Activated T-helper 1 cell treated with anti-CD3 and anti-CD28 coated beads, Interleukin-12 subunit alpha, Interleukin-12 subunit beta, Interleukin-2, Interleukin-4 antibody, amounts not matched to agents 30 ng/mL and 10 ng/mL and 1 ng/mL, durations not matched to agents 14 hours and 24 hours and 36 hours (primary cell): ENCODE measurements at regions not wholly inside any gene's neighbourhood (a gene's known extent, or its start where the extent isn't known, plus 50 kb on each side); places are given as distances from the start of the nearest gene placed in this dataset.

Experiments used
- DNase-seq: peaks from one replicate; pipeline ENCODE4 v3.0.0; 2021; ENCODE audit warnings: low spot score
- H3K27ac Mint-ChIP-seq: one replicate; pipeline ENCODE4 v1.8.0; 2021; ENCODE audit warnings: mild to moderate bottlenecking, mixed read lengths
- H3K27me3 Mint-ChIP-seq: one replicate; pipeline ENCODE4 v1.8.0; 2022; ENCODE audit warnings: mild to moderate bottlenecking, moderate library complexity, mixed read lengths; ENCODE audit not compliant: insufficient read depth
- H3K36me3 Mint-ChIP-seq: one replicate; pipeline ENCODE4 v1.8.0; 2021; ENCODE audit warnings: low read depth, mixed read lengths
- H3K4me1 Mint-ChIP-seq: one replicate; pipeline ENCODE4 v1.8.0; 2021; ENCODE audit warnings: low read depth, mixed read lengths
- H3K4me3 Mint-ChIP-seq: one replicate; pipeline ENCODE4 v1.8.0; 2021; ENCODE audit warnings: mild to moderate bottlenecking, moderate library complexity, mixed read lengths
- H3K9me3 Mint-ChIP-seq: one replicate; pipeline ENCODE4 v1.8.0; 2021; ENCODE audit warnings: mixed read lengths
- intact Hi-C: fragments of 100-400 bp; cut with micrococcal nuclease; formaldehyde crosslinking; loops from one replicate; pipeline ENCODE4 v1.15.1; 2024

- DNase-seq, result no peak
- intact Hi-C loops, result no loop called here
- no peaks in the 10 kb centered on the region for H3K4me1 Mint-ChIP-seq
- peaks cover 7% of the 10 kb centered on the region for H3K9me3 Mint-ChIP-seq
- no peak overlapping the region for H3K4me3 Mint-ChIP-seq
- H3K27me3 Mint-ChIP-seq, result no peaks in the 10 kb centered on the region
- H3K27ac Mint-ChIP-seq, result no peak overlapping the region
- no peaks in the 10 kb centered on the region for H3K36me3 Mint-ChIP-seq
These were observed 1137.0 kb upstream of the PHF14 start for GRCh38 chr7:9836671-9837070.

GRCh38 chr7:9842301-9842700 lies 1131.4 kb upstream of the PHF14 start:
- H3K4me1 Mint-ChIP-seq, result no peaks in the 10 kb centered on the region
- H3K4me3 Mint-ChIP-seq, result no peak overlapping the region
- DNase-seq, result no peak
- H3K36me3 Mint-ChIP-seq, result no peaks in the 10 kb centered on the region
- H3K27ac Mint-ChIP-seq, result no peak overlapping the region
- H3K27me3 Mint-ChIP-seq, result no peaks in the 10 kb centered on the region
- no peaks in the 10 kb centered on the region for H3K9me3 Mint-ChIP-seq
- intact Hi-C loops, result no loop called here

GRCh38 chr7:9846902-9847301 lies 1126.8 kb upstream of the PHF14 start:
- H3K4me1 Mint-ChIP-seq, result no peaks in the 10 kb centered on the region
- H3K4me3 Mint-ChIP-seq, result no peak overlapping the region
- no peak overlapping the region for H3K27ac Mint-ChIP-seq
- intact Hi-C loops, result no loop called here
- no peaks in the 10 kb centered on the region for H3K36me3 Mint-ChIP-seq
- no peak for DNase-seq
- no peaks in the 10 kb centered on the region for H3K27me3 Mint-ChIP-seq
- H3K9me3 Mint-ChIP-seq, result no peaks in the 10 kb centered on the region

- Mint-ChIP-seq H3K4me3 (no peak overlapping the region), H3K4me1 (no peaks in the 10 kb centered on the region), H3K36me3 (no peaks in the 10 kb centered on the region), H3K9me3 (peaks cover 7% of the 10 kb centered on the region), H3K27me3 (no peaks in the 10 kb centered on the region), H3K27ac (no peak overlapping the region)
- no peak for DNase-seq
- intact Hi-C loops, result no loop called here
These were observed 1119.1 kb upstream of the PHF14 start for GRCh38 chr7:9854605-9855004.

GRCh38 chr7:9856668-9857067 lies 1117.0 kb upstream of the PHF14 start:
- Mint-ChIP-seq H3K36me3 (no peaks in the 10 kb centered on the region), H3K4me3 (no peak overlapping the region), H3K27me3 (no peaks in the 10 kb centered on the region), H3K4me1 (no peaks in the 10 kb centered on the region), H3K9me3 (peaks cover 21% of the 10 kb centered on the region), H3K27ac (no peak overlapping the region)
- intact Hi-C loops, result no loop called here
- DNase-seq, result no peak

- Mint-ChIP-seq H3K9me3 (peaks cover 15% of the 10 kb centered on the region), H3K4me3 (no peak overlapping the region), H3K36me3 (no peaks in the 10 kb centered on the region), H3K4me1 (no peaks in the 10 kb centered on the region), H3K27me3 (no peaks in the 10 kb centered on the region), H3K27ac (no peak overlapping the region)
- no peak for DNase-seq
- intact Hi-C loops, result no loop called here
These were observed 1110.1 kb upstream of the PHF14 start for GRCh38 chr7:9863545-9863944.

- H3K4me1 Mint-ChIP-seq, result no peaks in the 10 kb centered on the region
- no peaks in the 10 kb centered on the region for H3K36me3 Mint-ChIP-seq
- H3K27me3 Mint-ChIP-seq, result no peaks in the 10 kb centered on the region
- H3K4me3 Mint-ChIP-seq, result no peak overlapping the region
- intact Hi-C loops, result no loop called here
- no peaks in the 10 kb centered on the region for H3K9me3 Mint-ChIP-seq
- no peak for DNase-seq
- H3K27ac Mint-ChIP-seq, result no peak overlapping the region
These were observed 1104.5 kb upstream of the PHF14 start for GRCh38 chr7:9869151-9869550.

GRCh38 chr7:9869566-9869965 lies 1104.1 kb upstream of the PHF14 start:
- no peaks in the 10 kb centered on the region for H3K9me3 Mint-ChIP-seq
- H3K27ac Mint-ChIP-seq, result no peak overlapping the region
- H3K27me3 Mint-ChIP-seq, result no peaks in the 10 kb centered on the region
- no peaks in the 10 kb centered on the region for H3K4me1 Mint-ChIP-seq
- no peak for DNase-seq
- intact Hi-C loops, result no loop called here
- no peak overlapping the region for H3K4me3 Mint-ChIP-seq
- H3K36me3 Mint-ChIP-seq, result no peaks in the 10 kb centered on the region

GRCh38 chr7:9870674-9871073 lies 1103.0 kb upstream of the PHF14 start:
- Mint-ChIP-seq H3K36me3 (no peaks in the 10 kb centered on the region), H3K9me3 (no peaks in the 10 kb centered on the region), H3K27me3 (no peaks in the 10 kb centered on the region), H3K4me3 (no peak overlapping the region), H3K4me1 (no peaks in the 10 kb centered on the region), H3K27ac (no peak overlapping the region)
- DNase-seq, result no peak
- intact Hi-C loops, result no loop called here

- H3K27ac Mint-ChIP-seq, result no peak overlapping the region
- no peak for DNase-seq
- no peaks in the 10 kb centered on the region for H3K27me3 Mint-ChIP-seq
- peaks cover 6% of the 10 kb centered on the region for H3K9me3 Mint-ChIP-seq
- no peaks in the 10 kb centered on the region for H3K36me3 Mint-ChIP-seq
- H3K4me1 Mint-ChIP-seq, result no peaks in the 10 kb centered on the region
- no peak overlapping the region for H3K4me3 Mint-ChIP-seq
- intact Hi-C loops, result no loop called here
These were observed 1099.5 kb upstream of the PHF14 start for GRCh38 chr7:9874182-9874581.

GRCh38 chr7:9876053-9876452 lies 1097.6 kb upstream of the PHF14 start:
- no peaks in the 10 kb centered on the region for H3K27me3 Mint-ChIP-seq
- H3K4me1 Mint-ChIP-seq, result no peaks in the 10 kb centered on the region
- H3K27ac Mint-ChIP-seq, result no peak overlapping the region
- H3K4me3 Mint-ChIP-seq, result no peak overlapping the region
- intact Hi-C loops, result no loop called here
- H3K9me3 Mint-ChIP-seq, result peaks cover 9% of the 10 kb centered on the region
- DNase-seq, result no peak
- no peaks in the 10 kb centered on the region for H3K36me3 Mint-ChIP-seq

GRCh38 chr7:9889554-9889953 lies 1084.1 kb upstream of the PHF14 start:
- H3K27me3 Mint-ChIP-seq, result no peaks in the 10 kb centered on the region
- H3K9me3 Mint-ChIP-seq, result peaks cover 21% of the 10 kb centered on the region
- no peaks in the 10 kb centered on the region for H3K36me3 Mint-ChIP-seq
- intact Hi-C loops, result no loop called here
- no peak for DNase-seq
- no peaks in the 10 kb centered on the region for H3K4me1 Mint-ChIP-seq
- no peak overlapping the region for H3K4me3 Mint-ChIP-seq
- H3K27ac Mint-ChIP-seq, result no peak overlapping the region

GRCh38 chr7:9890092-9890491 lies 1083.6 kb upstream of the PHF14 start:
- Mint-ChIP-seq H3K9me3 (peaks cover 23% of the 10 kb centered on the region), H3K4me3 (no peak overlapping the region), H3K27me3 (no peaks in the 10 kb centered on the region), H3K4me1 (no peaks in the 10 kb centered on the region), H3K36me3 (no peaks in the 10 kb centered on the region), H3K27ac (no peak overlapping the region)
- intact Hi-C loops, result no loop called here
- no peak for DNase-seq

- no peaks in the 10 kb centered on the region for H3K36me3 Mint-ChIP-seq
- no peak for DNase-seq
- H3K9me3 Mint-ChIP-seq, result peaks cover 27% of the 10 kb centered on the region
- intact Hi-C loops, result no loop called here
- H3K27ac Mint-ChIP-seq, result no peak overlapping the region
- H3K4me1 Mint-ChIP-seq, result no peaks in the 10 kb centered on the region
- no peak overlapping the region for H3K4me3 Mint-ChIP-seq
- no peaks in the 10 kb centered on the region for H3K27me3 Mint-ChIP-seq
These were observed 1082.6 kb upstream of the PHF14 start for GRCh38 chr7:9891056-9891455.
